ENCODE measurements at regions not wholly inside any gene's neighbourhood (a gene's known extent, or its start where the extent isn't known, plus 50 kb on each side); places are given as distances from the start of the nearest gene placed in this dataset.

- peaks cover 0 to 3% of the 10 kb centered on the region in 2 experiments; a peak in 1 of 4 replicates for H3K4me1 ChIP-seq (ENCODE audit: control insufficient read depth in 1 of 2, insufficient read depth in 2 of 2, low read length in 2 of 2)
- H3K4me3 ChIP-seq (replicated peaks in 1 of 2; ENCODE audit: low read depth in 1 of 2, low read length in 2 of 2): no peak overlapping the region
- no peaks in the 10 kb centered on the region for H3K79me2 ChIP-seq (ENCODE audit: insufficient read depth, low read length)
- no peaks in the 10 kb centered on the region for H3K9me3 ChIP-seq (ENCODE audit: control insufficient read depth in 1 of 2, insufficient read depth in 1 of 2, low read depth in 1 of 2, low read length in 2 of 2)
- ATAC-seq: no peak
- H3K27ac ChIP-seq (ENCODE audit: low read depth, low read length): no peak overlapping the region
- RAD21 ChIA-PET (ENCODE audit: low non-redundant PET in 1 of 2, low total read pairs in 2 of 2, uncharacterized antibody in 2 of 2, unreplicated experiment in 2 of 2): no interaction called here
- CTCF ChIA-PET: no interaction called here
- no peaks in the 10 kb centered on the region for H3K36me3 ChIP-seq (ENCODE audit: control insufficient read depth in 1 of 2, insufficient read depth in 2 of 2, low read length in 2 of 2)
- H2AFZ ChIP-seq (ENCODE audit: low read depth, low read length, poor library complexity, severe bottlenecking): no peak overlapping the region
- POLR2A ChIA-PET: no interaction called here
- no peak overlapping the region for H3K9ac ChIP-seq (ENCODE audit: low read length)
- H4K20me1 ChIP-seq (ENCODE audit: insufficient read depth): no peaks in the 10 kb centered on the region
- no peak overlapping the region for H3K4me2 ChIP-seq (ENCODE audit: low read length)
- intact Hi-C loops (cut with micrococcal nuclease): no loop called here
- no TSS peak for BruUV-seq (replicated peaks)
- TF ChIP-seq, protein P1, sequence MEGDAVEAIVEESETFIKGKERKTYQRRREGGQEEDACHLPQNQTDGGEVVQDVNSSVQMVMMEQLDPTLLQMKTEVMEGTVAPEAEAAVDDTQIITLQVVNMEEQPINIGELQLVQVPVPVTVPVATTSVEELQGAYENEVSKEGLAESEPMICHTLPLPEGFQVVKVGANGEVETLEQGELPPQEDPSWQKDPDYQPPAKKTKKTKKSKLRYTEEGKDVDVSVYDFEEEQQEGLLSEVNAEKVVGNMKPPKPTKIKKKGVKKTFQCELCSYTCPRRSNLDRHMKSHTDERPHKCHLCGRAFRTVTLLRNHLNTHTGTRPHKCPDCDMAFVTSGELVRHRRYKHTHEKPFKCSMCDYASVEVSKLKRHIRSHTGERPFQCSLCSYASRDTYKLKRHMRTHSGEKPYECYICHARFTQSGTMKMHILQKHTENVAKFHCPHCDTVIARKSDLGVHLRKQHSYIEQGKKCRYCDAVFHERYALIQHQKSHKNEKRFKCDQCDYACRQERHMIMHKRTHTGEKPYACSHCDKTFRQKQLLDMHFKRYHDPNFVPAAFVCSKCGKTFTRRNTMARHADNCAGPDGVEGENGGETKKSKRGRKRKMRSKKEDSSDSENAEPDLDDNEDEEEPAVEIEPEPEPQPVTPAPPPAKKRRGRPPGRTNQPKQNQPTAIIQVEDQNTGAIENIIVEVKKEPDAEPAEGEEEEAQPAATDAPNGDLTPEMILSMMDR (IDR thresholded peaks at IDR 0.05 in 2 of 3, conservative IDR thresholded peaks at IDR 0.05 in 1 of 3; ENCODE audit: borderline replicate concordance in 1 of 3, insufficient read depth in 1 of 3, low read depth in 2 of 3, low read length in 2 of 3): no peak
- TF ChIP-seq MAX (IDR thresholded peaks at IDR 0.05) (no peak), TCF7L2 (IDR thresholded peaks at IDR 0.05; ENCODE audit: borderline replicate concordance, extremely low read depth, insufficient read depth, insufficient read length) (no peak), ZFX (IDR thresholded peaks at IDR 0.05) (no peak)
- DNase-seq (ENCODE audit: low read depth, low spot score): no peak
- H3K27me3 ChIP-seq (ENCODE audit: insufficient read depth, low read length): peaks cover 44% of the 10 kb centered on the region
- no peaks in the 10 kb centered on the region for H3K9me2 ChIP-seq (ENCODE audit: insufficient read depth)
These were observed 357.3 kb downstream of the NPHP4 start for GRCh38 chr1:5634893-5635292.

- intact Hi-C loops (cut with micrococcal nuclease): no loop called here
These were observed 359.4 kb downstream of the NPHP4 start for GRCh38 chr1:5632814-5633213.

More at GRCh38 chr1:5632814-5633213, 359.4 kb downstream of the NPHP4 start:
- Histone ChIP-seq H3K79me2 (ENCODE audit: insufficient read depth, low read length) (no peaks in the 10 kb centered on the region), H2AFZ (ENCODE audit: low read depth, low read length, poor library complexity, severe bottlenecking) (no peak overlapping the region), H3K36me3 (ENCODE audit: control insufficient read depth in 1 of 2, insufficient read depth in 2 of 2, low read length in 2 of 2) (no peaks in the 10 kb centered on the region), H3K27me3 (ENCODE audit: insufficient read depth, low read length) (peaks cover 51% of the 10 kb centered on the region), H3K27ac (ENCODE audit: low read depth, low read length) (no peak overlapping the region), H4K20me1 (ENCODE audit: insufficient read depth) (no peaks in the 10 kb centered on the region), H3K4me2 (ENCODE audit: low read length) (no peak overlapping the region), H3K4me1 (ENCODE audit: control insufficient read depth in 1 of 2, insufficient read depth in 2 of 2, low read length in 2 of 2) (peaks cover 0 to 3% of the 10 kb centered on the region in 2 experiments; a peak in 1 of 4 replicates), H3K9me3 (ENCODE audit: control insufficient read depth in 1 of 2, insufficient read depth in 1 of 2, low read depth in 1 of 2, low read length in 2 of 2) (no peaks in the 10 kb centered on the region), H3K9me2 (ENCODE audit: insufficient read depth) (no peaks in the 10 kb centered on the region), H3K4me3 (replicated peaks in 1 of 2; ENCODE audit: low read depth in 1 of 2, low read length in 2 of 2) (no peak overlapping the region), H3K9ac (ENCODE audit: low read length) (no peak overlapping the region)
- no peak for DNase-seq (ENCODE audit: low read depth, low spot score)
- TF ChIP-seq, protein P1 (IDR thresholded peaks at IDR 0.05 in 2 of 3, conservative IDR thresholded peaks at IDR 0.05 in 1 of 3; ENCODE audit: borderline replicate concordance in 1 of 3, insufficient read depth in 1 of 3, low read depth in 2 of 3, low read length in 2 of 3): no peak
- TF ChIP-seq POLR2AphosphoS5 (IDR thresholded peaks at IDR 0.05; ENCODE audit: low read depth, low read length) (no peak), SP1 (IDR thresholded peaks at IDR 0.05; ENCODE audit: low read depth) (no peak), FOSL1 (IDR thresholded peaks at IDR 0.05; ENCODE audit: low read depth) (no peak), ZBTB33 (IDR thresholded peaks at IDR 0.05; ENCODE audit: extremely low read depth, insufficient replicate concordance, low read length) (no peak), ZNF274 (IDR thresholded peaks at IDR 0.05; ENCODE audit: low read depth, low read length) (no peak), JUND (IDR thresholded peaks at IDR 0.05) (no peak)
- ATAC-seq: no peak
- no TSS peak for BruUV-seq (replicated peaks)
- ChIA-PET CTCF (no interaction called here), RAD21 (ENCODE audit: low non-redundant PET in 1 of 2, low total read pairs in 2 of 2, uncharacterized antibody in 2 of 2, unreplicated experiment in 2 of 2) (no interaction called here), POLR2A (no interaction called here)

Data from HCT116 (cell line).